Uterus (tissue), 2 donors: ENCODE measurements at regions not wholly inside any gene's neighbourhood (a gene's known extent, or its start where the extent isn't known, plus 50 kb on each side); places are given as distances from the start of the nearest gene placed in this dataset.

ENCODE experiments used
- POLR2A ChIP-seq, 2 donors: fragments of 450-650 bp; IDR thresholded peaks; one replicate each; pipeline ENCODE4 v1.6.1; 2016; ENCODE audit warnings: antibody characterized with exemption in 2 of 2, mild to moderate bottlenecking in 1 of 2, moderate library complexity in 1 of 2
- TF ChIP-seq, protein P1 (sequence below), 4 experiments: fragments of 200-600 bp in 2 of 4; fragments of 450-650 bp in 2 of 4; sonication (generic) in 2 of 4; IDR thresholded peaks; one replicate each; pipeline ENCODE4 v1.5.1; 2016 to 2019; ENCODE audit warnings: antibody characterized with exemption in 4 of 4, mild to moderate bottlenecking in 2 of 4, moderate library complexity in 1 of 4

DNA sequence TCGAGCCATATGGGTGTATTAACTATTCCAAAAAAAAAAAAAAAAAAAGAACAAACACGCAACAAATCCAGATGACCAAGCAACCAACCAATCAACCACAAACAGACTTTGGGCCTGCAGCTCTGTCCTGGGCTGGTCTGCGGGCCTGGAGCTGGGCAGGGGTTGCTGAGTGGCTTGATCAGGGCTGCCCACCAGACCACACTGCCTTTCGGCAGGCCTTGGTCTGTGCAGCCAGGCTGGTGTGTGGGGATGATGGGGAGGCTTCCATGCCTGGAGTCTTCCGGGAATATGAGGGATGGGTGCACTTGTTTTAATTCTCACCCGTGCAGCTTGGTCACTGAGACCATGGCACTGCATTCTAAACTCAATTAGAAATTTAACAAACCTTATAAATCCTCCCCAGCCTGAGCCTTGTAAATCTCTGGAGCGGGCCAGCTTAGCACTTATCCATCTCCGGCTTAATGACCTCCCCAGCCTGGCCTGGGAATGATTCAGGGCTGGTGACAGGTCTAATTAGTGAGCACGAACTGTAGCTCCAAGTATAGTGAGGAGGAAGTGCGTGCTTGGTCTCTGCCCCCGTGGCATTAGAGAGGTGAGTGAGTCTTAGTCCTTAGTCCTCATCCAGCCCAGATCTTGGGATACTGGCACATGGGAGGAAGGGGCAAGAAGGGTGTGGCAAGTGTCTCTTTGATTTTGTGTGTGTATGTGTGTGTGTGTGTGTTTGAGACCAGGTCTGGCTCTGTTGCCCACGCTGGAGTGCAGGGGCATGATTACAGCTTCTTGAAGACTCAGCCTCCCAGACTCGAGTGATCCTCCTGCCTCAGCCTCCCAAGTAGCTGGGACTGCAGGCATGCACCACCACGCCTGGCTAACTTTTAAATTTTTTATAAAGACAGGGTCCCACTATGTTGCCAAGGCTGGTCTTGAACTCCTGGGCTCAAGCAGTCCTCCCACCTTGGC, 74.6 kb upstream of the CSF3R start:
- TF ChIP-seq, protein P1, sequence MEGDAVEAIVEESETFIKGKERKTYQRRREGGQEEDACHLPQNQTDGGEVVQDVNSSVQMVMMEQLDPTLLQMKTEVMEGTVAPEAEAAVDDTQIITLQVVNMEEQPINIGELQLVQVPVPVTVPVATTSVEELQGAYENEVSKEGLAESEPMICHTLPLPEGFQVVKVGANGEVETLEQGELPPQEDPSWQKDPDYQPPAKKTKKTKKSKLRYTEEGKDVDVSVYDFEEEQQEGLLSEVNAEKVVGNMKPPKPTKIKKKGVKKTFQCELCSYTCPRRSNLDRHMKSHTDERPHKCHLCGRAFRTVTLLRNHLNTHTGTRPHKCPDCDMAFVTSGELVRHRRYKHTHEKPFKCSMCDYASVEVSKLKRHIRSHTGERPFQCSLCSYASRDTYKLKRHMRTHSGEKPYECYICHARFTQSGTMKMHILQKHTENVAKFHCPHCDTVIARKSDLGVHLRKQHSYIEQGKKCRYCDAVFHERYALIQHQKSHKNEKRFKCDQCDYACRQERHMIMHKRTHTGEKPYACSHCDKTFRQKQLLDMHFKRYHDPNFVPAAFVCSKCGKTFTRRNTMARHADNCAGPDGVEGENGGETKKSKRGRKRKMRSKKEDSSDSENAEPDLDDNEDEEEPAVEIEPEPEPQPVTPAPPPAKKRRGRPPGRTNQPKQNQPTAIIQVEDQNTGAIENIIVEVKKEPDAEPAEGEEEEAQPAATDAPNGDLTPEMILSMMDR (IDR thresholded peaks at IDR 0.05), result no peak
- TF ChIP-seq POLR2A (IDR thresholded peaks at IDR 0.05), result no peak
